Mammary epithelial cell (primary cell): ENCODE measurements at regions not wholly inside any gene's neighbourhood (a gene's known extent, or its start where the extent isn't known, plus 50 kb on each side); places are given as distances from the start of the nearest gene placed in this dataset.

Source experiments
- CTCF ChIP-seq, 2 donors: IDR thresholded peaks in 1 of 2; conservative IDR thresholded peaks in 1 of 2; 2 replicates each; pipeline ENCODE4 v1.5.1; 2011 to 2012; ENCODE audit warnings: inconsistent platforms in 2 of 2, low read length in 2 of 2, mild to moderate bottlenecking in 2 of 2, control low read depth in 1 of 2, low read depth in 1 of 2; ENCODE audit not compliant: insufficient read depth in 1 of 2; ENCODE audit errors: extremely low read depth in 1 of 2
- EZH2 ChIP-seq: IDR thresholded peaks from 2 replicates; pipeline ENCODE4 v1.6.1; 2012; ENCODE audit warnings: low read length, inconsistent platforms, borderline replicate concordance

DNA sequence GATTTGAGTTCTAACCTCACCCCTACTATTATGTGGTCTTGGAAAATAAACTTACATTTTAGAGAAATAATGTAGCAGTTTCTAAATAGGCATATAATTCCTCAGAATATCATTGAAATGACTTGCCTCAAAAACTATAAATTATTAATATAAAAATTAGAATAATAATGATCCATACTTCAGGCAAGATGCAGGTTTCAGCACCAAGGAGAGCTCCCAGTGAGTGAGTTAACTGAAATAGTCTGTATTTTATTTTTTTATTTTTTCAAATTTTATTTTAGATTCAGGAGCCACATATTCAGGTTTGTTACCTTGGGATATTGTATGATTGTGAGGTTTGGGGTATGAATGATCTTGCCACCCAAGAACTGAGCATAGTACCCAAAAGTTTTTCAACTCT, 472.2 kb upstream of the DCC start:
- TF ChIP-seq CTCF (conservative IDR thresholded peaks at IDR 0.05 in 1 of 2, IDR thresholded peaks at IDR 0.05 in 1 of 2; ENCODE audit: extremely low read depth in 1 of 2, insufficient read depth in 1 of 2, low read depth in 1 of 2, low read length in 2 of 2): no peak
- no peak for TF ChIP-seq EZH2
